Mesodermal cell (in vitro differentiated cells): ENCODE measurements at regions not wholly inside any gene's neighbourhood (a gene's known extent, or its start where the extent isn't known, plus 50 kb on each side); places are given as distances from the start of the nearest gene placed in this dataset.

Experiments
- H3K27ac ChIP-seq: 2 replicates; pipeline ENCODE4 v1.7.0; 2013; ENCODE audit warnings: mild to moderate bottlenecking, low read depth, low read length, moderate library complexity; ENCODE audit not compliant: severe bottlenecking
- H3K36me3 ChIP-seq: 2 replicates; pipeline ENCODE4 v1.7.1; 2013; ENCODE audit warnings: mild to moderate bottlenecking, low read length, moderate library complexity; ENCODE audit not compliant: control insufficient read depth, insufficient read depth
- H3K4me1 ChIP-seq: one replicate; pipeline ENCODE4 v1.7.1; 2013; ENCODE audit warnings: mild to moderate bottlenecking, low read length; ENCODE audit not compliant: insufficient read depth, control insufficient read depth, poor library complexity, severe bottlenecking
- H3K4me3 ChIP-seq: 2 replicates; pipeline ENCODE4 v1.7.0; 2013; ENCODE audit warnings: low read length, control low read depth, mild to moderate bottlenecking; ENCODE audit not compliant: insufficient read depth, poor library complexity, severe bottlenecking; ENCODE audit errors: extremely low read depth
- H3K9me3 ChIP-seq: 2 replicates; pipeline ENCODE4 v1.7.1; 2013; ENCODE audit warnings: mild to moderate bottlenecking, low read length, moderate library complexity; ENCODE audit not compliant: control insufficient read depth
- WGBS, 2 experiments: methylation state at CpG; one replicate each; pipeline ENCODE4 v1.1.5; 2013; ENCODE audit warnings: missing lambda C conversion rate in 2 of 2; ENCODE audit not compliant: insufficient coverage in 2 of 2; 5-methylcytosine and 5-hydroxymethylcytosine counted together

GRCh38 chr18:34590503-34590902, 119.6 kb upstream of the DTNA start:
- Histone ChIP-seq H3K4me3 (no peak overlapping the region), H3K4me1 (peaks cover 11% of the 10 kb centered on the region), H3K36me3 (peaks cover 4% of the 10 kb centered on the region), H3K27ac (no peak overlapping the region), H3K9me3 (no peaks in the 10 kb centered on the region)
- 83 to 100% methylated on average over 1 of the region's 2 CpGs for WGBS, 2 experiments

GRCh38 chr18:34591920-34592444, 118.1 kb upstream of the DTNA start:
- H3K4me3 ChIP-seq = no peak overlapping the region
- H3K4me1 ChIP-seq = peaks cover 11% of the 10 kb centered on the region
- no peaks in the 10 kb centered on the region for H3K36me3 ChIP-seq
- H3K9me3 ChIP-seq = no peaks in the 10 kb centered on the region
- 100% methylated on average over 2 of the region's 2 CpGs; no CpG with 5 or more reads in 1 of the 2 experiments for WGBS, 2 experiments
- H3K27ac ChIP-seq = no peak overlapping the region

- Histone ChIP-seq H3K4me1 (peaks cover 11% of the 10 kb centered on the region), H3K4me3 (peak overlapping the region; percentile 32), H3K27ac (peak overlapping the region; percentile 84), H3K9me3 (no peaks in the 10 kb centered on the region), H3K36me3 (no peaks in the 10 kb centered on the region)
- WGBS, 2 experiments = 36 to 58% methylated on average over 2 of the region's 3 CpGs
These were observed 117.6 kb upstream of the DTNA start for GRCh38 chr18:34592481-34592880.

GRCh38 chr18:34592961-34593382, 117.1 kb upstream of the DTNA start:
- Histone ChIP-seq H3K36me3 (no peaks in the 10 kb centered on the region), H3K9me3 (no peaks in the 10 kb centered on the region), H3K4me3 (peak overlapping the region; percentile 32), H3K4me1 (peaks cover 11% of the 10 kb centered on the region), H3K27ac (peak overlapping the region; percentile 84)
- 0 to 14% methylated on average over 2 of the region's 8 CpGs for WGBS, 2 experiments

GRCh38 chr18:34594266-34594665, 115.8 kb upstream of the DTNA start:
- H3K4me3 ChIP-seq = no peak overlapping the region
- 90 to 100% methylated on average over 1 of the region's 1 CpG for WGBS, 2 experiments

GRCh38 chr18:34595690-34596089, 114.4 kb upstream of the DTNA start:
- Histone ChIP-seq H3K27ac (no peak overlapping the region), H3K4me3 (no peak overlapping the region), H3K4me1 (peaks cover 11% of the 10 kb centered on the region), H3K9me3 (no peaks in the 10 kb centered on the region), H3K36me3 (no peaks in the 10 kb centered on the region)
- WGBS, 2 experiments = no CpG with 5 or more reads among the region's 2 CpGs

More at GRCh38 chr18:34594266-34594665, 115.8 kb upstream of the DTNA start:
- Histone ChIP-seq H3K36me3 (no peaks in the 10 kb centered on the region), H3K4me1 (peaks cover 11% of the 10 kb centered on the region), H3K27ac (no peak overlapping the region), H3K9me3 (no peaks in the 10 kb centered on the region)

GRCh38 chr18:34598120-34598635, 111.9 kb upstream of the DTNA start:
- WGBS, 2 experiments = 100% methylated on average over 2 of the region's 4 CpGs; no CpG with 5 or more reads in 1 of the 2 experiments
- peaks cover 6% of the 10 kb centered on the region for H3K4me1 ChIP-seq
- no peaks in the 10 kb centered on the region for H3K9me3 ChIP-seq
- H3K27ac ChIP-seq = no peak overlapping the region
- no peaks in the 10 kb centered on the region for H3K36me3 ChIP-seq
- H3K4me3 ChIP-seq = no peak overlapping the region

GRCh38 chr18:34600158-34600557, 109.9 kb upstream of the DTNA start:
- H3K36me3 ChIP-seq = no peaks in the 10 kb centered on the region

GRCh38 chr18:34600874-34601656, 109.0 kb upstream of the DTNA start:
- no peak overlapping the region for H3K4me3 ChIP-seq
- no peak overlapping the region for H3K27ac ChIP-seq
- H3K36me3 ChIP-seq = no peaks in the 10 kb centered on the region
- no peaks in the 10 kb centered on the region for H3K4me1 ChIP-seq
- 82 to 92% methylated on average over 1 of the region's 2 CpGs for WGBS, 2 experiments
- no peaks in the 10 kb centered on the region for H3K9me3 ChIP-seq

More at GRCh38 chr18:34600158-34600557, 109.9 kb upstream of the DTNA start:
- Histone ChIP-seq H3K4me1 (no peaks in the 10 kb centered on the region), H3K9me3 (no peaks in the 10 kb centered on the region), H3K4me3 (no peak overlapping the region), H3K27ac (no peak overlapping the region)

- Histone ChIP-seq H3K9me3 (no peaks in the 10 kb centered on the region), H3K27ac (no peak overlapping the region), H3K4me1 (no peaks in the 10 kb centered on the region), H3K4me3 (no peak overlapping the region), H3K36me3 (no peaks in the 10 kb centered on the region)
- WGBS, 2 experiments = 78 to 100% methylated on average over 1 of the region's 2 CpGs
These were observed 105.5 kb upstream of the DTNA start for GRCh38 chr18:34604591-34604990.

GRCh38 chr18:34606851-34607250, 103.2 kb upstream of the DTNA start:
- no peaks in the 10 kb centered on the region for H3K4me1 ChIP-seq
- H3K27ac ChIP-seq = no peak overlapping the region
- H3K36me3 ChIP-seq = no peaks in the 10 kb centered on the region
- H3K9me3 ChIP-seq = no peaks in the 10 kb centered on the region
- H3K4me3 ChIP-seq = no peak overlapping the region
- 88 to 100% methylated on average over 1 to 2 of the region's 3 CpGs for WGBS, 2 experiments
